H1 (cell line): ENCODE measurements at regions not wholly inside any gene's neighbourhood (a gene's known extent, or its start where the extent isn't known, plus 50 kb on each side); places are given as distances from the start of the nearest gene placed in this dataset.

ENCODE experiments used
- ASH2L ChIP-seq: fragments of 200-600, 300-600 bp; sonication (generic); IDR thresholded peaks from one replicate; pipeline ENCODE4 v1.7.1; 2017; ENCODE audit warnings: low read length
- CEBPB ChIP-seq: IDR thresholded peaks from 2 replicates; pipeline ENCODE4 v1.6.1; 2012; ENCODE audit warnings: low read depth, low read length
- CHD1 ChIP-seq: IDR thresholded peaks from 2 replicates; pipeline ENCODE4 v1.6.1; 2012; ENCODE audit warnings: low read depth, low read length, improper control_type of control experiment
- CHD2 ChIP-seq: IDR thresholded peaks from 2 replicates; pipeline ENCODE4 v1.6.1; 2012; ENCODE audit warnings: low read length, improper control_type of control experiment
- CHD7 ChIP-seq: fragments of 300-600 bp; sonication (generic); IDR thresholded peaks from 2 replicates; pipeline ENCODE4 v1.7.1; 2012; ENCODE audit warnings: low read length, moderate library complexity, mild to moderate bottlenecking, inconsistent platforms; ENCODE audit not compliant: insufficient replicate concordance
- CREB1 ChIP-seq: IDR thresholded peaks from 2 replicates; pipeline ENCODE4 v1.6.1; 2012; ENCODE audit warnings: inconsistent platforms
- JUND ChIP-seq: IDR thresholded peaks from 2 replicates; pipeline ENCODE4 v1.6.1; 2011; ENCODE audit warnings: mild to moderate bottlenecking, improper control_type of control experiment, low read length
- RAD21 ChIP-seq, 2 experiments: IDR thresholded peaks in 1 of 2; conservative IDR thresholded peaks in 1 of 2; 2 replicates each; pipeline ENCODE4 v1.6.1; 2011; ENCODE audit warnings: low read depth in 2 of 2, low read length in 2 of 2, improper control_type of control experiment in 1 of 2, inconsistent platforms in 1 of 2, mild to moderate bottlenecking in 1 of 2, moderate library complexity in 1 of 2
- RBBP5 ChIP-seq: IDR thresholded peaks from 2 replicates; pipeline ENCODE4 v1.7.1; 2012; ENCODE audit warnings: low read depth, mild to moderate bottlenecking, inconsistent platforms, low read length, moderate library complexity, borderline replicate concordance
- SIRT6 ChIP-seq: IDR thresholded peaks from one replicate; pipeline ENCODE4 v1.7.1; 2012; ENCODE audit warnings: low read length, inconsistent platforms
- SIX5 ChIP-seq: IDR thresholded peaks from 2 replicates; pipeline ENCODE4 v1.6.1; 2011; ENCODE audit warnings: mild to moderate bottlenecking, low read depth, low read length
- SP2 ChIP-seq: IDR thresholded peaks from 2 replicates; pipeline ENCODE4 v1.6.1; 2012; ENCODE audit warnings: mild to moderate bottlenecking, low read length, inconsistent platforms

- no peak for TF ChIP-seq CHD7
- no peak for TF ChIP-seq SIRT6
- TF ChIP-seq CHD1: no peak
- TF ChIP-seq CREB1: no peak
- TF ChIP-seq JUND: no peak
- no peak for TF ChIP-seq RBBP5
- no peak for TF ChIP-seq CEBPB
- TF ChIP-seq SP2: no peak
- no peak for TF ChIP-seq SIX5
- TF ChIP-seq ASH2L: no peak
- no peak for TF ChIP-seq RAD21 (IDR thresholded peaks at IDR 0.05 in 1 of 2, conservative IDR thresholded peaks at IDR 0.05 in 1 of 2; ENCODE audit: low read depth in 2 of 2, low read length in 2 of 2)
- no peak for TF ChIP-seq CHD2
These were observed 264.3 kb downstream of the RHOU start (continued) for GRCh38 chr1:228999446-229000170.
